Left ventricle myocardium inferior (tissue), 1 donor: ENCODE measurements at regions not wholly inside any gene's neighbourhood (a gene's known extent, or its start where the extent isn't known, plus 50 kb on each side); places are given as distances from the start of the nearest gene placed in this dataset.

Experiments
- DNase-seq: peaks from one replicate; pipeline ENCODE4 v3.0.0-alpha.2; 2020
- H3K27ac ChIP-seq: fragments of 200-600 bp; replicated peaks from 2 replicates; pipeline ENCODE4 v1.8.0; 2021
- H3K27me3 ChIP-seq: fragments of 200-600 bp; 2 replicates; pipeline ENCODE4 v1.8.0; 2021; ENCODE audit warnings: low read depth
- H3K36me3 ChIP-seq: fragments of 200-600 bp; 2 replicates; pipeline ENCODE4 v1.8.0; 2021
- H3K4me1 ChIP-seq: fragments of 200-600 bp; 2 replicates; pipeline ENCODE4 v1.8.0; 2021
- H3K4me3 ChIP-seq: fragments of 200-600 bp; 2 replicates; pipeline ENCODE4 v1.8.0; 2021; ENCODE audit warnings: mild to moderate bottlenecking, moderate library complexity
- H3K9me3 ChIP-seq: fragments of 200-600 bp; replicated peaks from 2 replicates; pipeline ENCODE4 v1.8.0; 2021
- CTCF ChIP-seq: fragments of 200-600 bp; IDR thresholded peaks from 2 replicates; pipeline ENCODE4 v1.8.0; 2021; ENCODE audit warnings: antibody characterized with exemption, mild to moderate bottlenecking, borderline replicate concordance
- intact Hi-C: fragments of 100-400 bp; cut with micrococcal nuclease; formaldehyde crosslinking; loops from one replicate; pipeline ENCODE4 v1.11.0; 2022
- donor health status: DM: no; HTN: yes; CAD: no; lungs with severe emphysema.

DNA sequence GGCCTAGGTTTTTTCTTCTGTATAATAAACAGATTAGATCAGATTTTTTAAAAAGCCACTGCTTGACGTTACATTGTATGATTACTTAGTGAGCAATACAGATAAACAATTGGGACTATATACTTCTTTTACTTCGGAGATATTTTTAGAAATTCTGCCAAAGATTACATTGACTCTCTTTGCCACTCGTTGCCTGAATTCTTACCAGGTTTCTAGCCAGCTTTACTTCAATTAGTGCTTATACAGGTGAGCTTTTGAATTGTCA, 156.6 kb downstream of the HAUS1 start:
- Histone ChIP-seq H3K4me1 (peaks cover 81% of the 10 kb centered on the region), H3K9me3 (no peaks in the 10 kb centered on the region), H3K4me3 (no peak overlapping the region), H3K36me3 (peaks cover 7% of the 10 kb centered on the region), H3K27ac (peak overlapping the region; percentile 71), H3K27me3 (no peaks in the 10 kb centered on the region)
- intact Hi-C loops, result no loop called here
- TF ChIP-seq CTCF, result no peak
- DNase-seq, result no peak

GRCh38 chr18:46261799-46262198, 157.6 kb downstream of the HAUS1 start:
- DNase-seq, result no peak
- Histone ChIP-seq H3K27me3 (no peaks in the 10 kb centered on the region), H3K4me1 (peaks cover 90% of the 10 kb centered on the region), H3K27ac (peak overlapping the region; percentile 71), H3K36me3 (peaks cover 7% of the 10 kb centered on the region), H3K4me3 (no peak overlapping the region), H3K9me3 (no peaks in the 10 kb centered on the region)
- no peak for TF ChIP-seq CTCF
- intact Hi-C loops, result no loop called here

GRCh38 chr18:46262856-46263255, 158.7 kb downstream of the HAUS1 start:
- H3K4me1 ChIP-seq, result peaks cover 86% of the 10 kb centered on the region
- H3K9me3 ChIP-seq, result no peaks in the 10 kb centered on the region
- no peak for DNase-seq
- peaks cover 7% of the 10 kb centered on the region for H3K36me3 ChIP-seq
- H3K27ac ChIP-seq, result peak overlapping the region; percentile 77
- H3K27me3 ChIP-seq, result no peaks in the 10 kb centered on the region
- intact Hi-C loops, result no loop called here
- no peak for TF ChIP-seq CTCF
- no peak overlapping the region for H3K4me3 ChIP-seq

DNA sequence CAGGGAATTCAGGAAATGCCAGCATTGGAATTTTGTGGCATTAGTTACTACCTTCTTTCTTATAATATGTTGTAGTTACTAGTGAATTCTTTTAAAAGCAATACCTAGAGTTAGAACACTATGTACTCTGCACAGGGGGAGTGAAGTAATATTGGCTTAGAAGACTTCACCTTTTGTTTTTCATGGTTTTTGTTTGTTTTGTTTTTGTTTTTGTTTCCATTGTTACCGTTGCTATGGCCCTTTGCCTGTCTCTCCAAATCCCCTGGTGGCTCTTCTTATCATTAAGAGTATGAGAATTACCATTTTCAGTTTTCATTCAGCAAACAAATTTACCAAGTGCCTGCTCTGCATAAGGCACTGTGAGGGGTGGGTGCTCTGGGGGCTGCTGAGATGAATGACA, 160.1 kb downstream of the HAUS1 start:
- TF ChIP-seq CTCF, result no peak
- peak overlapping the region; percentile 77 for H3K27ac ChIP-seq

DNA sequence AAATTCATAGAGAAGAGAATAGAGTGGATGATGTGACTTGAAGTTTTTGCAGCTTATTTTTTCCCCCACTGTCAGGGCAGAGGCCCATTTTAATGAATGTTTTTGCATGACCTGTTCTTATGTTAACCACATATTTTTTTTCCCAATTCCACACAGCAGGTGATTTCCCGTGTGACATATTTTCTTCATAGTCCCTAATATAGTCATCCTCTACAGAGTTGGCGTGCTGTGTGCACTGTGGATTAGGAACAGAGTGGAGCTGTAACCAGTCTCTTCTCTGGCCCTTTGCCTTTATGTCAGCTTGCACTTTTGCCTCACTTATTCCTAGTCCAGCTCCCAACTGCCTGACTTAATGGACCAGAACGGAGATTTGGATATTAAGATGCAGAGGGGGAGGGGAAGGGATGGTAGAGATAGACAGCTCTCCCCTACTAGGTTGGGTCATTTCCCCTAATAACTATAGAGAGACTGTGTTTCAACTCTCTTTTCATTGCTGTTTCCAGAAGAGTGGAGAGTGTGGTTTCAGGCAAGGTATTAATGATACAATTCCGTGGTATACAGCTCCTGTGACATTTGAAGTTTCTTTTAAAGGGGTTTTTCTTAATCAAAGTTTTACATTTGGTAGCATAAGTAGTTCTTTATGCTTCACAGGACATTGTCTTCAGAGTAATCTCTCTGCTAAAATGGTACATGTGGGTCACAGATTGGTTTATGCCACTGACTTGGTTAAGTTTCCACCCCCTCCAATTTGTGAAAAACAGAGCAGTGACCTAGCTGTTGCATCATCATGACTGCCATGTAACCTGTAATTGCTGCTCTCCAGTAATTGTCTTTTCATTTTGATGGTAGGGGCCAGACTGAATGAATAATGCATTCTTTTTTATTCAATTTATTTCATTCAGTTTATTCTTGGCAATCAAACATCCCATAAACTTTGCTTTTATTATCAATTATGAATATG, 161.3 kb downstream of the HAUS1 start:
- intact Hi-C loops, result no loop called here
- peaks cover 86% of the 10 kb centered on the region for H3K4me1 ChIP-seq
- peak overlapping the region; percentile 77 for H3K27ac ChIP-seq
- peaks cover 7% of the 10 kb centered on the region for H3K36me3 ChIP-seq
- H3K9me3 ChIP-seq, result no peaks in the 10 kb centered on the region
- H3K27me3 ChIP-seq, result no peaks in the 10 kb centered on the region
- no peak for TF ChIP-seq CTCF
- DNase-seq, result no peak
- no peak overlapping the region for H3K4me3 ChIP-seq

More for the DNA sequence above, 160.1 kb downstream of the HAUS1 start:
- Histone ChIP-seq H3K4me3 (no peak overlapping the region), H3K36me3 (peaks cover 7% of the 10 kb centered on the region), H3K4me1 (peaks cover 89% of the 10 kb centered on the region), H3K27me3 (no peaks in the 10 kb centered on the region), H3K9me3 (no peaks in the 10 kb centered on the region)
- intact Hi-C loops, result no loop called here
- no peak for DNase-seq
